K562 (cell line): ENCODE measurements at regions not wholly inside any gene's neighbourhood (a gene's known extent, or its start where the extent isn't known, plus 50 kb on each side); places are given as distances from the start of the nearest gene placed in this dataset.

Experiments
- ATAC-seq: fragments of 200-7000 bp; cut with Tn5 transposase; 3 replicates; pipeline ENCODE4 v1.9.1; 2020; ENCODE audit warnings: moderate library complexity
- BruUV-seq: library from RNA; stranded (reverse); fragments of 400-500 nt; replicated peaks from 2 replicates; lab custom pipeline; 2021; lab: Mats Ljungman, UMichigan
- CTCF ChIA-PET: fragments of 300-600 bp; formaldehyde crosslinking; extraction: SDS; loops from one replicate; lab custom pipeline; 2021; ENCODE audit warnings: low intra/inter-chr PET ratio; lab: Yijun Ruan, JAX
- POLR2A ChIA-PET: fragments of 300-600, 350-650 bp; sonication (Branson Sonifier 250); formaldehyde crosslinking; extraction: SDS; loops from one replicate; lab custom pipeline; 2021; ENCODE audit warnings: antibody characterized with exemption, inconsistent platforms; lab: Yijun Ruan, JAX
- DNase-seq, 4 experiments: peaks; one replicate each; pipeline versions ENCODE4 v3.0.0 to v3.0.0-alpha.2; 2011 to 2018; ENCODE audit warnings: low spot score in 3 of 4, mixed read lengths in 3 of 4; ENCODE audit errors: extremely low read depth in 1 of 4
- FAIRE-seq: peaks from 2 replicates; lab custom pipeline; 2011; peaks lifted over from hg19 to GRCh38; lab: Jason Lieb, UNC
- H2AFZ ChIP-seq: 2 replicates; pipeline ENCODE4 v1.6.0; 2011; ENCODE audit warnings: low read depth, low read length, control low read depth, inconsistent platforms
- H3K27ac ChIP-seq: fragments of 200-600 bp; 3 replicates; pipeline ENCODE4 v1.8.0; 2011; ENCODE audit warnings: low read depth, mild to moderate bottlenecking, control low read depth, inconsistent platforms, low read length, moderate library complexity, mixed read lengths; ENCODE audit errors: extremely low read depth
- H3K27me3 ChIP-seq, 2 experiments: fragments of 300-600 bp in 1 of 2; 2 replicates in 1 of 2; 3 replicates in 1 of 2; pipeline versions ENCODE4 v1.6.0 to v1.8.0; 2011; ENCODE audit warnings: inconsistent platforms in 2 of 2, low read length in 2 of 2, mild to moderate bottlenecking in 1 of 2, mixed read lengths in 1 of 2, moderate library complexity in 1 of 2; ENCODE audit not compliant: control insufficient read depth in 2 of 2, insufficient read depth in 2 of 2
- H3K36me3 ChIP-seq: fragments of 300-600 bp; 3 replicates; pipeline ENCODE4 v1.8.0; 2011; ENCODE audit warnings: mild to moderate bottlenecking, low read length, inconsistent platforms; ENCODE audit not compliant: control insufficient read depth, insufficient read depth
- H3K4me1 ChIP-seq, 2 experiments: fragments of 200-600 bp in 1 of 2; replicated peaks in 1 of 2; 2 replicates in 1 of 2; 3 replicates in 1 of 2; pipeline versions ENCODE4 v1.5.1 to v1.8.0; 2011; ENCODE audit warnings: inconsistent platforms in 2 of 2, low read length in 2 of 2, mild to moderate bottlenecking in 1 of 2, mixed read lengths in 1 of 2, moderate library complexity in 1 of 2; ENCODE audit not compliant: control insufficient read depth in 2 of 2, insufficient read depth in 2 of 2
- H3K4me2 ChIP-seq: 2 replicates; pipeline ENCODE4 v1.6.1; 2011; ENCODE audit warnings: low read length, control low read depth, inconsistent platforms, mixed read lengths; ENCODE audit not compliant: insufficient read depth
- H3K4me3 ChIP-seq: fragments of 200-600 bp; sonication (generic), shearing (Covaris generic); 2 replicates; pipeline ENCODE4 v1.5.1; 2016; ENCODE audit warnings: control low read depth, inconsistent platforms
- H3K79me2 ChIP-seq: fragments of 200-600 bp; 3 replicates; pipeline ENCODE4 v1.8.0; 2011; ENCODE audit warnings: low read length, inconsistent platforms; ENCODE audit not compliant: control insufficient read depth, insufficient read depth
- H3K9ac ChIP-seq, 2 experiments: 2 replicates each; pipeline versions ENCODE4 v1.6.0 to v1.6.1; 2011; ENCODE audit warnings: low read depth in 2 of 2, low read length in 2 of 2, control low read depth in 1 of 2, inconsistent platforms in 1 of 2, mild to moderate bottlenecking in 1 of 2, mixed read lengths in 1 of 2; ENCODE audit not compliant: insufficient read depth in 1 of 2
- H3K9me1 ChIP-seq: one replicate; pipeline ENCODE4 v1.6.0; 2011; ENCODE audit warnings: inconsistent platforms, mild to moderate bottlenecking, low read length, moderate library complexity; ENCODE audit not compliant: control insufficient read depth, insufficient read depth
- H3K9me3 ChIP-seq: replicated peaks from 2 replicates; pipeline ENCODE4 v1.5.1; 2011; ENCODE audit warnings: low read depth, low read length, inconsistent platforms; ENCODE audit not compliant: control insufficient read depth, insufficient read depth
- H4K20me1 ChIP-seq: replicated peaks from 2 replicates; pipeline ENCODE4 v1.6.1; 2011; ENCODE audit warnings: low read length, inconsistent platforms, mixed read lengths; ENCODE audit not compliant: control insufficient read depth, insufficient read depth
- C11orf30 ChIP-seq: fragments of 450-650 bp; IDR thresholded peaks from 2 replicates; pipeline ENCODE4 v1.6.1; 2016; ENCODE audit warnings: low read depth, mild to moderate bottlenecking
- DMBX1 ChIP-seq: fragments of 250-450 bp; sonication (Bioruptor Pico); IDR thresholded peaks from 2 replicates; pipeline ENCODE4 v1.8.0; 2022; ENCODE audit warnings: inconsistent platforms, mild to moderate bottlenecking, moderate library complexity, borderline replicate concordance
- ESRRA ChIP-seq: fragments of 450-650 bp; IDR thresholded peaks from 2 replicates; pipeline ENCODE4 v1.6.1; 2014; ENCODE audit warnings: low read depth, mild to moderate bottlenecking, moderate library complexity, borderline replicate concordance
- HDAC2 ChIP-seq: fragments of 450-650 bp; IDR thresholded peaks from 2 replicates; pipeline ENCODE4 v1.6.1; 2016; ENCODE audit warnings: mild to moderate bottlenecking
- MAFG ChIP-seq: fragments of 450-650 bp; conservative IDR thresholded peaks from 2 replicates; pipeline ENCODE4 v1.6.1; 2016; ENCODE audit warnings: missing genetic modification characterization, missing compliant biosample characterization
- MTA1 ChIP-seq: fragments of 450-650 bp; IDR thresholded peaks from 2 replicates; pipeline ENCODE4 v1.6.1; 2017; ENCODE audit warnings: borderline replicate concordance
- NCOA2 ChIP-seq, 2 experiments: fragments of 450-650 bp; IDR thresholded peaks; 2 replicates each; pipeline ENCODE4 v1.6.1; 2018; ENCODE audit warnings: mild to moderate bottlenecking in 2 of 2, moderate library complexity in 1 of 2; ENCODE audit not compliant: partially characterized antibody in 2 of 2
- NFIX ChIP-seq: fragments of 250-450 bp; sonication (Bioruptor Pico); IDR thresholded peaks from 2 replicates; pipeline ENCODE4 v1.4.0; 2020; ENCODE audit warnings: low read depth, mild to moderate bottlenecking, moderate library complexity
- RCOR1 ChIP-seq, 2 experiments: IDR thresholded peaks; 2 replicates each; pipeline ENCODE4 v1.6.1; 2012; ENCODE audit warnings: low read depth in 2 of 2, low read length in 2 of 2, borderline replicate concordance in 1 of 2, improper control_type of control experiment in 1 of 2
- RNF2 ChIP-seq: sonication (generic); IDR thresholded peaks from 2 replicates; pipeline ENCODE4 v1.6.1; 2016
- SMC3 ChIP-seq: conservative IDR thresholded peaks from 2 replicates; pipeline ENCODE4 v1.6.1; 2011; ENCODE audit warnings: low read depth, low read length, improper control_type of control experiment; ENCODE audit not compliant: insufficient read depth
- ZBTB12 ChIP-seq: fragments of 250-450 bp; sonication (Bioruptor Pico); IDR thresholded peaks from 2 replicates; pipeline ENCODE4 v1.4.0; 2020
- ZKSCAN8 ChIP-seq: fragments of 200-800 bp; sonication (Bioruptor generic); IDR thresholded peaks from 2 replicates; pipeline ENCODE4 v1.6.1; 2016; ENCODE audit warnings: missing genetic modification characterization, missing compliant biosample characterization
- ZNF395 ChIP-seq: fragments of 200-800 bp; sonication (Bioruptor generic); IDR thresholded peaks from 2 replicates; pipeline ENCODE4 v1.6.1; 2017; ENCODE audit warnings: missing genetic modification characterization, missing compliant biosample characterization
- ZNF589 ChIP-seq: fragments of 200-800 bp; sonication (Bioruptor generic); IDR thresholded peaks from 2 replicates; pipeline ENCODE4 v1.6.1; 2016; ENCODE audit warnings: low read depth, missing genetic modification characterization, missing compliant biosample characterization
- WGBS: fragments of 100-300 bp; shearing (Covaris generic); methylation state at CpG from one replicate; pipeline ENCODE4 v1.1.6; 2016; ENCODE audit warnings: low coverage, mixed read lengths; ENCODE audit not compliant: insufficient coverage; ENCODE audit errors: missing lambda C conversion rate; 5-methylcytosine and 5-hydroxymethylcytosine counted together
- in situ Hi-C: fragments of 300-500 bp; cut with MboI; formaldehyde crosslinking; loops from 4 replicates; pipeline ENCODE4 v1.15.0; 2018; ENCODE audit warnings: inconsistent platforms, mixed read lengths
- intact Hi-C: fragments of 100-400 bp; cut with micrococcal nuclease; formaldehyde crosslinking; loops from 2 replicates; pipeline ENCODE4 v1.14.2; 2022
- TF ChIP-seq, protein P1 (sequence below): fragments of 250-450 bp; sonication (Bioruptor Pico); IDR thresholded peaks from 2 replicates; pipeline ENCODE4 v1.4.0; 2020; ENCODE audit warnings: mild to moderate bottlenecking, moderate library complexity

GRCh38 chr1:221987860-221988520 lies 246.1 kb upstream of the DUSP10 start:
- 3% methylated on average over 6 of the region's 6 CpGs for WGBS
- Histone ChIP-seq H3K9ac (no peak overlapping the region), H3K9me3 (no peaks in the 10 kb centered on the region), H3K4me2 (no peak overlapping the region), H3K27ac (peak overlapping the region; percentile 65; the same call in 2 of the 3 replicates), H3K9me1 (no peaks in the 10 kb centered on the region), H3K4me1 (peaks cover 0 to 20% of the 10 kb centered on the region in 2 experiments; a peak in 2 of 5 replicates), H3K36me3 (no peaks in the 10 kb centered on the region), H2AFZ (no peak overlapping the region), H4K20me1 (no peaks in the 10 kb centered on the region), H3K27me3 (no peaks in the 10 kb centered on the region), H3K4me3 (no peak overlapping the region), H3K79me2 (no peaks in the 10 kb centered on the region)
- BruUV-seq = no TSS peak
- FAIRE-seq = peak; percentile 80
- POLR2A ChIA-PET = no interaction called here
- in situ Hi-C loops = no loop called here
- DNase-seq = peak; percentile 70 to 82 (median 74)
- ATAC-seq = peak; percentile 93
- intact Hi-C loops = no loop called here
- CTCF ChIA-PET = no interaction called here
- TF ChIP-seq HDAC2 (0 out of 2 replicates have a peak, but pooled peaks have one; percentile 57), ZBTB12 (no peak; the same call in 1 of the 2 replicates), RCOR1 (IDR thresholded peaks at IDR 0.05; ENCODE audit: borderline replicate concordance in 1 of 2, low read depth in 2 of 2, low read length in 2 of 2) (peak in 1 of 2 experiments; percentile 65; a peak in 1 of 4 replicates), ZNF395 (peak; percentile 89), MTA1 (0 out of 2 replicates have a peak, but pooled peaks have one; percentile 61), RNF2 (peak; percentile 21; the same call in 1 of the 2 replicates), SMC3 (no peak), C11orf30 (peak; percentile 79), ZNF589 (CRISPR knock-in tag) (peak; percentile 86; the same call in 1 of the 2 replicates), NFIX (no peak), MAFG (tag) (peak; percentile 90), DMBX1 (peak; percentile 58; the same call in 1 of the 2 replicates), NCOA2 (IDR thresholded peaks at IDR 0.05; ENCODE audit: partially characterized antibody in 2 of 2) (peak in 1 of 2 experiments; percentile 31), ZKSCAN8 (CRISPR knock-in tag) (0 out of 2 replicates have a peak, but pooled peaks have one; percentile 54), ESRRA (peak; percentile 60; the same call in 1 of the 2 replicates)
- TF ChIP-seq, protein P1, sequence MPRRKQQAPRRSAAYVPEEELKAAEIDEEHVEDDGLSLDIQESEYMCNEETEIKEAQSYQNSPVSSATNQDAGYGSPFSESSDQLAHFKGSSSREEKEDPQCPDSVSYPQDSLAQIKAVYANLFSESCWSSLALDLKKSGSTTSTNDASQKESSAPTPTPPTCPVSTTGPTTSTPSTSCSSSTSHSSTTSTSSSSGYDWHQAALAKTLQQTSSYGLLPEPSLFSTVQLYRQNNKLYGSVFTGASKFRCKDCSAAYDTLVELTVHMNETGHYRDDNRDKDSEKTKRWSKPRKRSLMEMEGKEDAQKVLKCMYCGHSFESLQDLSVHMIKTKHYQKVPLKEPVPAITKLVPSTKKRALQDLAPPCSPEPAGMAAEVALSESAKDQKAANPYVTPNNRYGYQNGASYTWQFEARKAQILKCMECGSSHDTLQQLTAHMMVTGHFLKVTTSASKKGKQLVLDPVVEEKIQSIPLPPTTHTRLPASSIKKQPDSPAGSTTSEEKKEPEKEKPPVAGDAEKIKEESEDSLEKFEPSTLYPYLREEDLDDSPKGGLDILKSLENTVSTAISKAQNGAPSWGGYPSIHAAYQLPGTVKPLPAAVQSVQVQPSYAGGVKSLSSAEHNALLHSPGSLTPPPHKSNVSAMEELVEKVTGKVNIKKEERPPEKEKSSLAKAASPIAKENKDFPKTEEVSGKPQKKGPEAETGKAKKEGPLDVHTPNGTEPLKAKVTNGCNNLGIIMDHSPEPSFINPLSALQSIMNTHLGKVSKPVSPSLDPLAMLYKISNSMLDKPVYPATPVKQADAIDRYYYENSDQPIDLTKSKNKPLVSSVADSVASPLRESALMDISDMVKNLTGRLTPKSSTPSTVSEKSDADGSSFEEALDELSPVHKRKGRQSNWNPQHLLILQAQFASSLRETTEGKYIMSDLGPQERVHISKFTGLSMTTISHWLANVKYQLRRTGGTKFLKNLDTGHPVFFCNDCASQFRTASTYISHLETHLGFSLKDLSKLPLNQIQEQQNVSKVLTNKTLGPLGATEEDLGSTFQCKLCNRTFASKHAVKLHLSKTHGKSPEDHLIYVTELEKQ = 0 out of 2 replicates have a peak, but pooled peaks have one; percentile 58
